D341Med (cell line): ENCODE measurements at regions not wholly inside any gene's neighbourhood (a gene's known extent, or its start where the extent isn't known, plus 50 kb on each side); places are given as distances from the start of the nearest gene placed in this dataset.
"Not testable (repeated sequence)": the region's sequence is repeated elsewhere in the genome, so short reads cannot be mapped to it uniquely, and the experiment has no call there.

Source experiments
- DNase-seq: peaks from one replicate; pipeline ENCODE4 v3.0.0; 2012; ENCODE audit warnings: low spot score

- DNase-seq = no peak
Observed at GRCh38 chr4:82247629-82248028, 126.2 kb downstream of the HNRNPD start.

DNA sequence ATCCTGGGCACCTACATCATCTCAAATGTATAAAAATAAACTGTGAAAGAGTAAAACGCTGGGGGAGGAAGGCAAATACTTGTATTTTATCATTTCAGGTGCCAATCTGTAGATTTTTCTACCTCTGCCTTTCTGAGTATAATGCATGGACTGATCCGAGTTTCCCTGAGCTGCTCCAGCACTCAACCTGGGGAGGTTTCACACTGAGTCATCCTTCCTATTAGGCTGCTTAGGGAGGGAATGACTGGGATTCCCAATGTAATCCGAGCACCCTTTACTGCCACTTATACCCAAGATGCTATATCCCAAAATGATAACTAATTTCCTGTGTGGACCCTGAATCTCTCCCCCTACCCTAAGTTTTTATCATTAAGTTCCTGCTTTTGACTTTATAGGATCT is 126.6 kb downstream of the HNRNPD start:
- no peak for DNase-seq

DNA sequence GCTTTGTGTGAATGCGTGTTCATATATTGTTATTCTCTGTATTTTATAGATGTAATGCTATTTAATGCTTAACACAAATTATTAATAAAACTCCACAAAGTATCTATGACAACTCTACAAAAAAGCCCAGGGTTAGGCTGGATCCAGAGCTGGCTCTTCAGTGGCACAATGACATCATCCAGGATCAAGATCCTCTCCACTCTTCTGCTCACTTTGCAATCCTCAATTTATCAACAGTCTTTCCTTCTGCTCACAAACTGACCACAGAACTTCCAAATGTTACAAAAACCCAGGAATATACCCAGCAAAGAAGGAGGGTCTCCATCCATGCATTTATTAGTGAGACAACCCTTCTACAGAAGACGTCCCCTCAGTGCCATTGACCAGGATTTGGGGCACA is 132.3 kb downstream of the HNRNPD start:
- DNase-seq = no peak

GRCh38 chr4:82240410-82240809 is 133.4 kb downstream of the HNRNPD start:
- DNase-seq = no peak

GRCh38 chr4:82237142-82237541 is 136.6 kb downstream of the HNRNPD start:
- DNase-seq = not testable (repeated sequence)

GRCh38 chr4:82235346-82235745 is 138.4 kb downstream of the HNRNPD start:
- DNase-seq = no peak

DNA sequence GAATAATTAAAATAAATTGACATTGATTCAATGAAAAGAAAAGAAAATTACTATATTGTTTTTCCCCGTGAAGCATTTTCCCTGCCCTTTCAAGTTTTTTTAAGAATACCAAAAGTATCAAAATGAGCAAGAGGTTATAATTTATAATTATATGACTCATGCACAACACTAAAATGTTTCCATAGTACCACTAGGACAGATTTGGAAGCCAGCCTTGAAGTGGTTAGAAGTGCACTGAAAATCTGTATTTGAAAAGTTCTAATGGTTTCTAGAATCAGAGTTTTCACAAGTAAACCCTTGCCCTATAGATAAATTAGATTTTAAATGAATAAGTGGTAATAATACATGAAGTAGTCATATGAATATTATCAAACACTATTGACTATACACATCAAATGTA is 140.9 kb downstream of the HNRNPD start:
- no peak for DNase-seq

DNA sequence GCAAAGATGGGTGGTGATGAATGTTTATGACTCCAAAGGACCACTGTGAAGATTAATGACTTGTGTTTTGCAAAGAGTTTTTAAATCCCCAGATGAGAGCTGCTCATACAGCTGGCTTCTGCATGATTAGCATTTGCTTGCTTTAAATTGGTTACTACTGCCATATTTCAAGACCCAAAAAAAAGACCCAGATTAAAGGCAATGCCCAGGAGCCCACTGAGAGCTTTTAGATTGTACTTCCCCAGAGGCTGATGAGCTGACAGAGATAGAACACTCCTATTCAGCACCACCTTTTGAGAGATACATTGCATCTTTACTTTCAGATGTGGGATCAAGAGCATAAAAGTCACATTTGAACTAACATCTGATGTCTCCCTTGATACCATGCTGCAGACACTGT is 142.0 kb downstream of the HNRNPD start:
- DNase-seq = no peak

DNA sequence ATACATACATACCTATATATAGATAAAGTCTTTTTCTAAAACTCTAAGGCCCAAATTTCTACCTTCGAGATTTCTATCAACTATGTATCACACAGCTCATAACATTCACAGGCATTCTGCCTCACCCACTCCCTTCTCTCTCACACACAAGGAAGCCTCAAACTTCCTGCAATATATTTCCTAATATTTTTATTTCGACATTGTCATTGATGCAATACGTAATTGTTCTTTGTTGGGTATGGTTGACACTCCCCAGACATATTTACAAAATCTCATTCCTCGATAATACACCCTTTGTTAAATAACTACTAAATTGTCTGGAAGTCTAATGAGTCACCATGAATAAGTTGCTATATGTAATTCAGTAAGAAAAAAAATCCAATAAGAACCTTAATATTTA is 143.5 kb downstream of the HNRNPD start:
- DNase-seq = no peak

DNA sequence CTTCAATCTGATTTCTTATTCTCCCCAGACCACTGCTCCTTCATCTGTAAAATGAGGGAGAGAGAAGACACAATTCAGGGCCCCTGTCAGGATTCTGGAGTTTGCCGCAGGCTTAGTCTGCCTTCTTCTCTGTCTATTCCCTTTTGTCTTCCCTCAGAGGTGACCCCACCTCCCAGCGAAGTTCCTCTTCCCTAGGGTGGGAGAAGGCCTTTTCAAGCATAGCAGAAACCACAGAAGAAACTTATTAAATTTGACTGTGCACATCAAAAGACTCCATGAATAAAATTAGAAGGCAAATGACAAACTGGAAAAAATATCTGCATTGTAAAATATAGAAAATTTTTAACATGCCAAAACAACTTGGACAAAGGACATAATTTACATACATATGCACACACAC is 148.8 kb downstream of the HNRNPD start:
- no peak for DNase-seq

DNA sequence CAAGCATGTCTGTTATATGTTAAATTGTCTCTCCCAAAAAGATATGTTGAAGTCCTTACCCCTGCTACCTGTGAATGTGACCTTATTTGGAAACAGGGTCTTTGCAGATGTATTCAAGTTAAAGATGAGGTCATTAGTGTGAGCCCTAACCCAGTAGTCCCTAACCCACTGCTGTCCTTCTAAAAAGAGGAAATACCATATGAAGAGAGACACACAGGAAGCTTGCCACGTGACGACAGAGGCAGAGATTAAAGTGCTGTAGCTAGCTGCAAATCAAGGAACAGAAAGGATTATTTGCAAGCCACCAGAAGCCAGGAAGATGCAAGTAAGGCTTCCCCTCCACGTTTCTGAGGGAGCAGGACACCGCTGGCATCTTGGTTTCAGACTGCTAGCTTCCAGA is 150.1 kb downstream of the HNRNPD start:
- DNase-seq = no peak

- DNase-seq = no peak
Observed at GRCh38 chr4:82219346-82219745, 154.4 kb downstream of the HNRNPD start.

DNA sequence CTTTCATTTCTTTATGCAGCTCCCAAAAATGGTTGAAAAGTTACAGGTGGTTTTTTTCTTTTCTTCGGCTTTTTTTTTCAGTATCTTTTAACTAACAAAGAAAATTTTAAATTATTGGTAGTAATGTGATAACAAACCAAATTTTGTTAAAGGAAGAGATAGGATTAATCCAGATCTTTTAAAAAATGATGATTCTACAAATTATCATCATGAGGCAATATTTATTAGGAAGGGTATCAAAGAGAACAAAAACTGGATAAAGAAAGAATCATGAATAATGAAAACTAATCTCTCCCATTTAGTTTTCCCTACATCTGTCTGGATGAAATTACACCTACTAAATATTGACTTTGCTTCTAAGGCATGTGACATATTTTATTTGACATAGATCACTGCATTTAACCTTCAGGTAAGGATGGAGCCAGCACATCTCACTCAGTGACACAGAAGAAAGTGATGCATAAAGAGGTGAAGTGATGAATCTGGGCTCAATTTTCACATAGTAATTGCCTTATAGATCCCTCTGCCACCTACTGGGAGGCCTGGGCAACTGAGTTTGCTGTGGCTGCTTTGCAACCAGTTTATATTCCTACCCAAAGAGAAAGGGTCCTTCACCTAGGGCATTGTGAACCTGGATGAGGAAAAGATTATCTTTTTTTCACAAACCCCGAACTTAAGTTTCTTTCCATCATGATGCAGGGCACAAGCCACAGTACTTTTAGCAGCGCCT is 155.6 kb downstream of the HNRNPD start:
- peak; percentile 50 for DNase-seq

GRCh38 chr4:82216219-82216618 is 157.6 kb downstream of the HNRNPD start:
- no peak for DNase-seq

DNA sequence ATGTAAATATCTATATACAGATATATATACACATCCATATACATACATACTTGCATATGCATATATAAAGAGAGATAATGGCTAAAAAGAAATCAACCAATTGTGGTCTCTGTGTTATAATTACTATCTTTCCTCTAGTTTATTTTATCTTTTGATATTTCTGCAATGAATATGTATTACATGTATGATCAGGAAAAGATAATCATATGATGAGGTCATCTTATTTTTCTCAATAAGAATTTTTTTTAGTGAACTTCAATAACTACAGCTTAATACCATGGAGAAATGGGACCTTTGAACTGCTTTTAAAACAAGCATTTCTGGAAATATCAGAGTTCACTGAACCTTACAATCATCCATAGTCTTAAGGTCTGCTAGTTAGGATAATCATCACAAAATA is 158.0 kb downstream of the HNRNPD start:
- no peak for DNase-seq

DNA sequence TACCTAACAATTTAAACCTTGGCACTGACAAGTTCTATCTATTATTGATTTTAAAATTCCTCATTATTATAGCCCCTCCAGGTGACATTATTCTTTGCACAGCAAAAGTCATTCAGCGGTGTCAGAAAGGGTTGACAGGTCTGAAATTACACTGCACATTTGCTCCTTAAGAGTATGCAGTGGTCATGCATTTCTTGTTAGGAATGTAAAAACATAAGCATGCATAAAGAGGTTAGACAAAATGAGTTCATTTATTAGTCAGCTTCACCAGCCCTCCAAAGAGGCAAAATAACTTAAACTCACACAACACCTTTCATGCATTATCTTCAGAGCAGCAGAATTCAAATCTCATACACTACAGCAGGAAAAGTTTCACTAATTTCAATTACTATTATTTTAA is 158.8 kb downstream of the HNRNPD start:
- no peak for DNase-seq

GRCh38 chr4:82213485-82214417 is 160.0 kb downstream of the HNRNPD start:
- DNase-seq = no peak

- peak; percentile 54 for DNase-seq
Observed at GRCh38 chr4:82201805-82202641, 171.8 kb downstream of the HNRNPD start.

GRCh38 chr4:82201303-82201702 is 172.5 kb downstream of the HNRNPD start:
- no peak for DNase-seq

- no peak for DNase-seq
Observed at GRCh38 chr4:82200046-82200445, 173.7 kb downstream of the HNRNPD start.

DNA sequence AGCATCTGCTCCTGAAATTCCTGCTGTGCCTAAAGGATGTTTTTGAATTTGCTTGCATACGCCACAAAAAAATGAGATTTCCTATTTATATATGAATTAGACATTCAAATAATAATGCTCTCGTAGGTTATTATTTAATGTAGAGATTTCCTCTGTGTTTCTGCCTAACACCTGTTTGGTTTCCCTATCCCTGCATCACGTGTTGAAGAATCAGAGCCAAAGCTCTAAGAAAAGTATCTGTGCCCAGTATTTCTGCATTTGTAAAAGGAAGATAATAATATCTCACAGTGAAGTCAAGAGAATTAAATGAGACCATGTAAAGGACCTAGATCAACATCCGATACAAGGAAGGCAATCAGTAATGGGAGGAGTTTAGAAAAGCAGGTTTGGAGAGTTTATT is 179.5 kb downstream of the HNRNPD start:
- no peak for DNase-seq

DNA sequence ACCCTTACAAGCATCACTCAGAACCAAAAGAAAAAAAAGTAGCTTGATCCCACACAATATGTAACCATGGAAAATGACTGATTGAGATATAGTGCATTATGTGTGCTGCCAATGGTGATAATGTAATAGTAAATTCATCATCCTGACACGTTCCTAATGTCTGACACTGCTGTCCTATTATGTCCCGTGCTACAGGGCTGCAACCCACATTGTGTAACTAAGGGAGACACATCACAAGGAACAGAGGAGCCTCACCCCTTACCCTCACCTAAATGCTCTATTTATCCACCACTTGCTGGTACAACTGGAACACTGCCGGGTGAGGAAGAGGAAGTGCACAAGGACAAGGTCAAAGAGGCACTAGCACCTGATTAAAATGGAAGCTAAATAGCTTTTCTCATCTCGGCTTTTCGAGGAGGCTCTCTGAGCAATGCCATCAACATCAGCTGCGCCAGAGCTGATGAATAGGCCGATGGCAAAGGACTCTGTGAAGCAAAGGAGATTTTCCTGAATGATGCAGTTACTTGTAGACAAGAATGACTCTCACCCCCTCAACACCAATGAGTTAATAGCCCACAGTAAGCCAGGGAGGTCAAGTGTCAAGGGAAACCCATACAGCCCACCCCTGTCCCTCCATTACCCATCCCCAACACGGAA is 181.6 kb downstream of the HNRNPD start:
- no peak for DNase-seq
